ENCODE measurements at regions not wholly inside any gene's neighbourhood (a gene's known extent, or its start where the extent isn't known, plus 50 kb on each side); places are given as distances from the start of the nearest gene placed in this dataset.

DNA sequence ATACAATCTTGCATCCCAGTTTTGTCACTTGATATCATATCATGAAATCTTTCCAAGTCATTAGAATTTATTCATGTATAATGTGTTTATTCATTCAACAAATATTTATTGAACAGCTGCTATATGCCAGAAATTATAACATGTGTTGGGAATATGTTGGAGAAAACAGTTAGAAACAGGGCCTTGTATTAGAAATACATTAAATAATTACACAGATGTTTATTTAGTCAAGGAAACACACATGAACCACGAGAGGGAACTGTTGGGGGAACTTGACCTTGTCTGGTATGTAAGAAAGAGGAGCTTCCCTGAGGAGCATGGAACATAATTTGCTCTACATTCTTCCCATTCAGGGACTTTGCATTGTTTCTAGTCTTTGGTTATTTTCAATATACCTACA lies 191.7 kb upstream of the FRMD6 start:
- H3K9me3 ChIP-seq (replicated peaks; ENCODE audit: control insufficient read depth, insufficient read depth, low read length), result no peaks in the 10 kb centered on the region
- BruUV-seq (replicated peaks), result no TSS peak
- no peaks in the 10 kb centered on the region for H3K36me3 ChIP-seq (ENCODE audit: control insufficient read depth in 2 of 2, extremely low read depth in 1 of 2, insufficient read depth in 2 of 2, low read length in 2 of 2)
- peaks cover 16% of the 10 kb centered on the region for H3K4me1 ChIP-seq (ENCODE audit: control insufficient read depth, extremely low read depth, insufficient read depth, low read length)
- no peaks in the 10 kb centered on the region for H3K79me2 ChIP-seq (ENCODE audit: control insufficient read depth, insufficient read depth, low read length)
- no peaks in the 10 kb centered on the region for H3K9me1 ChIP-seq (replicated peaks; ENCODE audit: control insufficient read depth, extremely low read depth, insufficient read depth, low read length)
- H3K27ac ChIP-seq (ENCODE audit: insufficient read depth, low read depth, low read length), result no peak overlapping the region
- no peak for TF ChIP-seq MAX (IDR thresholded peaks at IDR 0.05; ENCODE audit: insufficient read depth, insufficient read length)
- no peak for TF ChIP-seq FOS (IDR thresholded peaks at IDR 0.05; ENCODE audit: borderline replicate concordance, insufficient read depth, low read length)
- H3K4me2 ChIP-seq (ENCODE audit: insufficient read depth, low read length), result no peak overlapping the region
- no peak overlapping the region for H2AFZ ChIP-seq (ENCODE audit: low read depth, low read length)
- intact Hi-C loops (cut with micrococcal nuclease), result no loop called here
- DNase-seq (ENCODE audit: low read depth, low spot score), result peak; percentile 26
- H3K9ac ChIP-seq (replicated peaks; ENCODE audit: extremely low read depth, insufficient read depth, low read length), result no peak overlapping the region
- ChIA-PET CTCF (no interaction called here), POLR2A (interaction anchor here (0.6 to 0.7 kb wide), 2 partner anchors 65 to 79 kb away, joined by 3 read pairs; no protein-coding TSS in a partner anchor)
- no peak overlapping the region for H3K4me3 ChIP-seq (replicated peaks in 1 of 3; ENCODE audit: insufficient read depth in 1 of 3, low read depth in 1 of 3, low read length in 3 of 3)
- H3K27me3 ChIP-seq (ENCODE audit: control insufficient read depth in 2 of 2, insufficient read depth in 2 of 2, low read length in 2 of 2), result no peaks in the 10 kb centered on the region
- dilution Hi-C loops (cut with MboI; ENCODE audit: extremely low pct_ligation_motif_present, low sequenced_read_pairs), result no loop called here
- no peak for FAIRE-seq
- H4K20me1 ChIP-seq (replicated peaks; ENCODE audit: control insufficient read depth, extremely low read depth, insufficient read depth, low read length), result no peaks in the 10 kb centered on the region

GRCh38 chr14:51462182-51462581 lies 189.5 kb upstream of the FRMD6 start:
- H3K4me1 ChIP-seq (ENCODE audit: control insufficient read depth, extremely low read depth, insufficient read depth, low read length), result peaks cover 16% of the 10 kb centered on the region
- DNase-seq (ENCODE audit: low read depth, low spot score), result no peak
- no peaks in the 10 kb centered on the region for H4K20me1 ChIP-seq (replicated peaks; ENCODE audit: control insufficient read depth, extremely low read depth, insufficient read depth, low read length)
- dilution Hi-C loops (cut with MboI; ENCODE audit: extremely low pct_ligation_motif_present, low sequenced_read_pairs) (no loop called here), intact Hi-C loops (cut with micrococcal nuclease) (no loop called here)
- no peaks in the 10 kb centered on the region for H3K9me1 ChIP-seq (replicated peaks; ENCODE audit: control insufficient read depth, extremely low read depth, insufficient read depth, low read length)
- H3K27ac ChIP-seq (ENCODE audit: insufficient read depth, low read depth, low read length), result no peak overlapping the region
- no peak overlapping the region for H3K4me3 ChIP-seq (replicated peaks in 1 of 3; ENCODE audit: insufficient read depth in 1 of 3, low read depth in 1 of 3, low read length in 3 of 3)
- H3K4me2 ChIP-seq (ENCODE audit: insufficient read depth, low read length), result no peak overlapping the region
- no peaks in the 10 kb centered on the region for H3K79me2 ChIP-seq (ENCODE audit: control insufficient read depth, insufficient read depth, low read length)
- CTCF ChIA-PET, result no interaction called here
- BruUV-seq (replicated peaks), result no TSS peak
- no peak overlapping the region for H3K9ac ChIP-seq (replicated peaks; ENCODE audit: extremely low read depth, insufficient read depth, low read length)
- TF ChIP-seq FOS (IDR thresholded peaks at IDR 0.05; ENCODE audit: borderline replicate concordance, insufficient read depth, low read length) (no peak), POLR2AphosphoS5 (IDR thresholded peaks at IDR 0.05; ENCODE audit: insufficient read depth, low read depth, low read length) (no peak), EZH2 (IDR thresholded peaks at IDR 0.05; ENCODE audit: borderline replicate concordance, low read depth, low read length, severe bottlenecking) (no peak)
- TF ChIP-seq, protein P1, sequence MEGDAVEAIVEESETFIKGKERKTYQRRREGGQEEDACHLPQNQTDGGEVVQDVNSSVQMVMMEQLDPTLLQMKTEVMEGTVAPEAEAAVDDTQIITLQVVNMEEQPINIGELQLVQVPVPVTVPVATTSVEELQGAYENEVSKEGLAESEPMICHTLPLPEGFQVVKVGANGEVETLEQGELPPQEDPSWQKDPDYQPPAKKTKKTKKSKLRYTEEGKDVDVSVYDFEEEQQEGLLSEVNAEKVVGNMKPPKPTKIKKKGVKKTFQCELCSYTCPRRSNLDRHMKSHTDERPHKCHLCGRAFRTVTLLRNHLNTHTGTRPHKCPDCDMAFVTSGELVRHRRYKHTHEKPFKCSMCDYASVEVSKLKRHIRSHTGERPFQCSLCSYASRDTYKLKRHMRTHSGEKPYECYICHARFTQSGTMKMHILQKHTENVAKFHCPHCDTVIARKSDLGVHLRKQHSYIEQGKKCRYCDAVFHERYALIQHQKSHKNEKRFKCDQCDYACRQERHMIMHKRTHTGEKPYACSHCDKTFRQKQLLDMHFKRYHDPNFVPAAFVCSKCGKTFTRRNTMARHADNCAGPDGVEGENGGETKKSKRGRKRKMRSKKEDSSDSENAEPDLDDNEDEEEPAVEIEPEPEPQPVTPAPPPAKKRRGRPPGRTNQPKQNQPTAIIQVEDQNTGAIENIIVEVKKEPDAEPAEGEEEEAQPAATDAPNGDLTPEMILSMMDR (IDR thresholded peaks at IDR 0.05; ENCODE audit: extremely low read depth in 1 of 2, insufficient read depth in 1 of 2, low read depth in 1 of 2, low read length in 2 of 2), result no peak
- POLR2A ChIA-PET, result no interaction called here
- no peak overlapping the region for H2AFZ ChIP-seq (ENCODE audit: low read depth, low read length)
- no peaks in the 10 kb centered on the region for H3K27me3 ChIP-seq (ENCODE audit: control insufficient read depth in 2 of 2, insufficient read depth in 2 of 2, low read length in 2 of 2)
- no peaks in the 10 kb centered on the region for H3K36me3 ChIP-seq (ENCODE audit: control insufficient read depth in 2 of 2, extremely low read depth in 1 of 2, insufficient read depth in 2 of 2, low read length in 2 of 2)
- no peak for FAIRE-seq
- H3K9me3 ChIP-seq (replicated peaks; ENCODE audit: control insufficient read depth, insufficient read depth, low read length), result no peaks in the 10 kb centered on the region

All from endothelial cell of umbilical vein (primary cell).